WI38 (cell line): ENCODE measurements at regions not wholly inside any gene's neighbourhood (a gene's known extent, or its start where the extent isn't known, plus 50 kb on each side); places are given as distances from the start of the nearest gene placed in this dataset.

ENCODE experiments used
- H3K4me3 ChIP-seq: 2 replicates; pipeline ENCODE4 v1.5.1; 2011; ENCODE audit warnings: low read depth, mild to moderate bottlenecking, control low read depth, low read length
- CTCF ChIP-seq: IDR thresholded peaks from 2 replicates; pipeline ENCODE4 v1.5.1; 2012; ENCODE audit warnings: low read depth, mild to moderate bottlenecking, control low read depth, low read length

GRCh38 chr3:176926688-176927087, 270.6 kb downstream of the TBL1XR1 start:
- no peak overlapping the region for H3K4me3 ChIP-seq
- no peak for TF ChIP-seq CTCF

GRCh38 chr3:176926034-176926433, 271.2 kb downstream of the TBL1XR1 start:
- no peak for TF ChIP-seq CTCF

GRCh38 chr3:176920766-176921160, 276.5 kb downstream of the TBL1XR1 start:
- no peak for TF ChIP-seq CTCF
- H3K4me3 ChIP-seq = no peak overlapping the region

More at GRCh38 chr3:176926034-176926433, 271.2 kb downstream of the TBL1XR1 start:
- H3K4me3 ChIP-seq = no peak overlapping the region

- H3K4me3 ChIP-seq = no peak overlapping the region
- TF ChIP-seq CTCF = no peak
Observed at GRCh38 chr3:176919836-176920765, 277.2 kb downstream of the TBL1XR1 start.

GRCh38 chr3:176916777-176917176, 280.5 kb downstream of the TBL1XR1 start:
- TF ChIP-seq CTCF = no peak
- H3K4me3 ChIP-seq = no peak overlapping the region

GRCh38 chr3:176914764-176915163, 282.5 kb downstream of the TBL1XR1 start:
- no peak for TF ChIP-seq CTCF
- H3K4me3 ChIP-seq = no peak overlapping the region

GRCh38 chr3:176911579-176911978, 285.7 kb downstream of the TBL1XR1 start:
- H3K4me3 ChIP-seq = no peak overlapping the region
- no peak for TF ChIP-seq CTCF
